Erythroblast (primary cell): ENCODE measurements at regions not wholly inside any gene's neighbourhood (a gene's known extent, or its start where the extent isn't known, plus 50 kb on each side); places are given as distances from the start of the nearest gene placed in this dataset.

ENCODE experiments used
- DNase-seq, 2 experiments: peaks; one replicate each; lab custom pipeline; 2025; lab: John Stamatoyannopoulos, UW
- GATA1 ChIP-seq: IDR thresholded peaks from 2 replicates; pipeline ENCODE4 v1.6.1; 2011; ENCODE audit warnings: low read depth, mild to moderate bottlenecking, control low read depth, low read length, moderate library complexity
- POLR2A ChIP-seq: IDR thresholded peaks from 2 replicates; pipeline ENCODE4 v1.6.1; 2011; ENCODE audit warnings: mild to moderate bottlenecking, low read length

DNA sequence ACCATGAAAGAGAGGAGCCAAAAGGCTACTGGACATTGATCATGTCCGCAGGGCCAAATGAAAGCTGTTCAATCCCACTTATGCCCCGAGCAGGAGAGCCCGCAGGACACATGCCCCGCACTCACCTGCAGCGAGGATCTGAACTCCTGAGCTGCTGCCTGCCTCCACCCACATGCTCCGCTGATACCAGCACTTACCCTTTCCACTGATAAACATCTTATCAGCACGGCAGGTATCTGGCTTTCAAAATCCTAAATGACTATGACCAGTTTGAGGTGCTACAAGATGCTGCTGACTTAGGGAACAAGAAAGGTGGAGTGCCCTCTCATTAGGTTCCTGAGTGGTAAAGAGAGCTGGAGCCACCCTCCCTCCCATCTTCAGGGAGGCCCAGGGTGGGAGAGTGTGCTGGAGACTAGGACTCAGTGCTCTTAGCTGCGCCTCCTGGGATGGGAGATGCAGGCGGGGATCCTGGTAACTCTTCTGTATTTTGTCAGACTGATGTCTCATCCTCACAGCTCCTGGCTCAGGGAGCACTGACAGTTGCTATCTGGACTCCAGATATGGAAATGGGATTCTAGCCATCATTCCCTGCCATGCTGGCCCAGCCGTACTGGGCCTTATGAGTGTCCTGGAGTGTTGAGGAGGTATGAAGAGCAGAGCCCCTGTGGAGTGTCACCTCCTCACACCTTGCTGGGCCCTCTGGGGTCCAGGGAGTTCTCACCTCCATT, 86.4 kb upstream of the F3 start:
- DNase-seq: no peak
- TF ChIP-seq GATA1 (no peak), POLR2A (no peak)

DNA sequence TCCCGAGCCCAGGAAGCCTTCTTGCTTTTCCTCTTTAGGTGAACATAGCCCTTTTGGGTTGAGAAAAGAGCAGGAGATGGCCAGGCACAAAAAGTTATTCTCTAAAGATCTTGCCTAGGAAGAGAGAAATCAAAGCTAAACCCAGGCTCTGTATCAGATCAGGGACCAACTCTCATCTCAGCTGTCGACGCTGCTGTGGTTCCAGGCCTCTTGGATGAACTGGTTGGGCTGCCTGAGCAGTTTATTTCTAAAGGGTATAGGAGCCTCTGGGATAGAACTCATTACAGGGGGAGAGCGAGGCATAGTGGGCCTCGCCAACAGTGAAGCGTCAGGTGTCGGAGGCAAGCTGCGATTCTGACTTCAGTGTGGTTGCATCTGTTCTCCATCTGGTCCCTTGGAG, 82.6 kb upstream of the F3 start:
- TF ChIP-seq POLR2A: no peak
- no peak for TF ChIP-seq GATA1
- DNase-seq: no peak

DNA sequence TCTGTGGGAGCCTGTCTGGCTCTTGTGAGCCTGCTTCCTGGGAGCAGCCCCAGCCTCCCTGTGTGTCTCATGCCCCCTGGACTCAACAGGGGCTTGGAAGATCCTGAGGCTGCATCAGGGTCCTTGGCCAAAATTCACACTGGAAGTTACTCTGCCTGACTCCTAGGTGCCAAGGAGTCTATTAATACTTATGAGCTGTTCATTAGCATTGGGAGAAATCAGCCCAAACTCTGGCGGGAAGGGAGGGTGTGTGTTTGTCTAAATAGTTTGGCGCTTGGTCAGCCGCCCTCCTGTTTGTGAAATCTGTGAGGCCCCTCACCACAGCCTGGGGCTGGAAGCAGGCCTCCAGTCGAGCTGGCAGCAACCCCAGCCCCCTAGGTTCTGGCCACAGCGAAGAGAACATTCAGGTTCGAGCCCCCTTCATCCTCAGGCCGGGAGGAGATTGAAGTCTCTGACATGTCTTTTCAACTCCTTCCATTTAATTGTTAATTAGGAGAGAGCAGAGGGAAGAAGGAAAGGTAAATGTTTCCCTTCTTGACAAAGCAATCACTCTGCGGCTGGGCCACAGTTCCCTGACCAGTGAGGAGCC, 82.1 kb upstream of the F3 start:
- no peak for DNase-seq

DNA sequence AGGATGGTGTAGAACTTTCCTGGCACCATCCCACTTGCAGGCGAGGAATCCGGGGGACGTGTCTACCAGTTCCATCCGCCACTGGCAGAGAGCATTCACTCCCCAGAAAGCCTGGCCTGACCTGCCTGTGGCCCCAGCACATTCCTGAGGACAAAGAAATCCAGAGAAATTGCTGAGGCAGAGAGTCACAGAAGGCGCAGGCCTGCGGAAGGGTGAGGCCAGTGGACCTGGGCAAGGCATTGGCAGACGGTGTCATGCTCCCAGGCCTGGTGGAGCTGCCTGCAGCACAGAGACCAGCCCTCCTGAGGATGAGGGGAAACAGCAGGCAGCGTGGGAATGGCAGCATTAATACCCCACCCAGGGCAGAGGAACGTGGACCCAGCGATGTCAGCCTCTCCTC, 81.2 kb upstream of the F3 start:
- no peak for DNase-seq
- TF ChIP-seq POLR2A (no peak), GATA1 (no peak)

More for the DNA sequence above, 82.1 kb upstream of the F3 start:
- TF ChIP-seq GATA1 (no peak), POLR2A (no peak)

DNA sequence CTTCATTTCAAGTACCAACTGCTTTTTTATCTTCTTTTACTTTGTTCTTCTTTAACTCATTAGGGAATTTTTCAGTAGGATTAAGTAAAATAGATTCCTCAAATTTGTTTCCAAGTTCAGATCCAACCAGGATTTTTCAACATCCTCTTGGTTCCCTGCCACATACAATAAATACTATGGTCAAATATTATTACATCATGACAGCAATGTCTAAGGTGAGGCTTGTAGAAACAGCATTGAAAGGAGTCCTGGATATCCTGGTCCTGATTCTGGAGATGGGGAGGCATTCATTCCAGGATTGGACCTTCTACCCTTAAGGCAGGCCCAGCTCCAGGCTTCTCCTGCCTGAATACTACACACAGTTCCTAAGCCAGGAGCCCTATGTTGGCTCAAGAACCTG, 80.2 kb upstream of the F3 start:
- no peak for DNase-seq
- TF ChIP-seq GATA1 (no peak), POLR2A (no peak)

DNA sequence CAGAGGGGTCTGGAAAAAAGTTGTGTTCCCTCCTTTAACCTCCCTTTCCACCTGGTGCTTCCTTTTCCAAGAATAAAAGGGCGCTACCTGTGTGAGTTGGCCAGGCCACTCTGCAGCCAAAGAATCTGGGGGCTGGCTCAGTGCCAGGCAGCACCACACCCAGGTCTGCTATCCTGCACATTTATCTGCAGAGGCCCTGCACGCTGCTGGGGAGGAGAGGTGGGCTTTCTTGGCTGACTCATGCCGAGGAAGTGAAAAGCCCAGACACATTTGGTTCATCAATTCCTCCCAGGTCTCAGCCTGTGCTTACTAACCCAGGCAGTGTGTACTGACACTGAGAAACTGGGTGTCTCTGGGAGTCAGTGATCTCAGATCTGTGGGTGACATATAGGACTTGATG, 79.8 kb upstream of the F3 start:
- no peak for TF ChIP-seq GATA1
- peak; percentile 56 to 68 for DNase-seq

DNA sequence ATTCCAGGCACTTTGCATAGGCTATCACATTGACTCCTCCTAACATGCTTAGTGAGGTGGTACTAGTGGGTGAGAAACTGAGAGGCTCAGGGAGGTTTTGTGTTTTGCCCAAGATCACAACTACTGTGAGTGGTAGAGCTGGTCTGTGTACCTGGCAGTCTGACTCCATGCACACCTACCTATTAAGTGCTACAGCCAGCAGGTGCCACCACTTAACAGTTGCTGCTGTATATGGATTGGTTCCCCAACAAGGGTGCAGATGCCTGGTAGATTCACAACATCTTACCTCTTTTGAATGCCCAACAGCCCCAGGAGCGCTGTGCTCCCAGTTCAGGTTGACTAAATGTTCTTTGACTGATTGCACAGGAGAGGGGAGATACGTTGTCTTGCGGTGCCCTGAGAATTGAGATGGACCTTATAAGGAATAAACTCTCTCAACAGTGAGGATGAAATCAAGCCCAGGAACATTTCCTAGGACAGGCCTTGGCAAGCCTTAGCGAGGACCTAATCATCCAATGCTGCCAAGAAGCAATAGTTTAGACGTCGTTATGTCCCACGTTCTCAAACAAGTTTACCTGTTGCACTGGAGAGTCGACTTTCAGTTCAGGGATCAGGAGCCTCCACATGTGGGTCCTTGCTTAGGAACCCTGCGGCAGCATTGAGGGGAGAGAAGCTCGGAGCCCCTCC, 78.9 kb upstream of the F3 start:
- TF ChIP-seq POLR2A: no peak
- no peak for DNase-seq

DNA sequence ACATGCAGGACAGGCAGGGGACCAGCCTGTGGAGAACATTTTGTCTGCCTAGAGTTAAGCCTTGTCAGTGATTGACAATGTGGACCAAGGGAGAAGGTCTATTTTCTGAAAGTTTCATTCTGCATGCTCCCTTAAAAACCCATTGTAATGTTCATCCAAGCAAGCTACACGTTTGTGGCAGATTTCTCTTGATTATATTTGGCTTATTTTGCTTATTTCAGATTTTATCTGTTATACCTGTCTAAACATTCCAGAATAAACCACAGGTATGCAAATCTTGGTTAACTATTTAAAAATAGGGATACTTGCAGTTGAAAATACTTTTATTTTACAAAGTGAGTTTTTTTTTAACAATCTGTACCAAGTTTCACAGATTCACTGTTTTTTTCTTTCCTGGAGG, 78.2 kb upstream of the F3 start:
- TF ChIP-seq POLR2A (no peak), GATA1 (no peak)
- DNase-seq: no peak

DNA sequence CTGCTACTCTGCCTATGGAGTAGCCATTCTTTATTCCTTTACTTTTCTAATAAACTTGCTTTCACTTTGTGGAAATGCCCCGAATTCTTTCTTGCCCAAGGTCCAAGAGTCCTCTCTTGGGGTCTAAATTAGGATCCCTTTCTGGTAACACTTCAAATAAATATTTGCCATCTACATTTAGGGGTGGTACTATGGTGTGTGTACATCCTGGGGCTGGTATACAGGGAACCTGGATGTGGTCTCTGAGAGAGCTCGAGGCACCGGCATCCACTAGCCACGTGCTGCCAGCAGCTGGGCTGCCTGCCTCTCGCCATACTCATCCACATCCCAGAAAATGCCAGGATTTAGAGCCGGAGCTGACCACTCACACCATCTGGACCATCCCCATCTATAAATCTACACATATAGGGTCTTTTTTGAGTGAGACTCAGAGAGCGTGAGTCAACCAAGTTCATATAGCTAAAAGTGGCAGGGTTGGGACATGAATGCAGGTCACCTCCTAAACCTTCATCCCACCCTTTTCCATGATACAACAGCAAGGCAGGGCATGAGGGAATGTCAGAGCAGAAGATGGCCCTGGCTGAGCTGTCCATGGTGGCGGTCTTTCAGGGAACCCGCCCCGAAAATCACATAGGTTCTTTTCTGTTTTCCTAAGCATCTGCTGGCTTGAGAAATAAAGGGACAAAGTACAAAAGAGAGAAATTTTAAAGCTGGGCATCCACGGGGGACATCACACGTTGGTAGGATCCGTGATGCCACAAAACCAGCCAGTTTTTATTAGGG, 76.6 kb upstream of the F3 start:
- no peak for TF ChIP-seq GATA1
- no peak for TF ChIP-seq POLR2A
- no peak for DNase-seq

DNA sequence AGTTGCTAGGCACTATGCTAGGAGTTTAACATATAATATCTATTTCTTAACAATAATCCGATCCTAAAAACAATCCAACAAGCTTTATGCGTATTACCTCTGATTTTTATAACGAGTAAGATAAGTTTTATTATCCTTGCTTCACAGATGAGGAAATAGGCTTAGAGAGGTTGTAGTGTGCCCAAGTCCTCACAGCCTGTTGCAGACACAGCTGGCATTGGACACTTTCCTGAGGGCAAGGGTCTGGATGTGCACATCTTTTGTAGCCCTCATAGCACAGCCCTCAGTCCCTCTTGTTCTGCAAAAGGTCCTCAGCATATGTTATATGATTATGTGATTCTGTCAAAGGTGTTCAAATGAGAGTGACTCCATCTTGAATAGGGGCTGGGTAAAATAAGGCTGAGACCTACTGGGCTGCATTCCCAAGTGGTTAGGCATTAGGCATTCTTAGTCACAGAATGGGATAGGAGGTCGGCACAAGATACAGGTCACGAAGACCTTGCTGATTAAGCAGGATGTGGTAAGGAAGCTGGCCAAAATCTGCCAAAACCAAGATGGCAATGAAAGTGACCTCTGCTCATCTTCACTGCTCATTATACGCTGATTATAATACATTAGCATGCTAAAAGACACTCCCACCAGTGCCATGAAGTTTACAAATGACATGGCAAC, 75.7 kb upstream of the F3 start:
- no peak for DNase-seq
- no peak for TF ChIP-seq POLR2A

DNA sequence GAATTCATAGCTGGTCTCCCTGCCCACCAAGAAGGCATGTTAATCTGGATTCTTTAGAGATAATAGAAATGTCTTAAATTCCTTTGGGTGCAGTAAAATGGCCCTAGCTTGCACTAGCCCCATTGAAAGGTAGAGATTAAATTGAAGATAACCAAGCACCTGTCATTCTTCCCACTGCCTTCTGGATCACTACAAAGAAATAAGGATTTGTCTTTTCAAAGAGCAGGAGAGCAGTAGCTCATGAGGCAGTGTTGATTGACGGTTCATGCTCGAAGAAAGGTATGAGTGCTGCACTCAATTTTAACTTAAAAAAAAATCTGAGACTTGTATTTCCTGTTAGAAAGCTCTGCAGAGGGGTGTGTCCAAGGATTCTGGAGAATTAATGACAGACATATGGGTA, 74.9 kb upstream of the F3 start:
- DNase-seq: no peak
- no peak for TF ChIP-seq POLR2A
- no peak for TF ChIP-seq GATA1

DNA sequence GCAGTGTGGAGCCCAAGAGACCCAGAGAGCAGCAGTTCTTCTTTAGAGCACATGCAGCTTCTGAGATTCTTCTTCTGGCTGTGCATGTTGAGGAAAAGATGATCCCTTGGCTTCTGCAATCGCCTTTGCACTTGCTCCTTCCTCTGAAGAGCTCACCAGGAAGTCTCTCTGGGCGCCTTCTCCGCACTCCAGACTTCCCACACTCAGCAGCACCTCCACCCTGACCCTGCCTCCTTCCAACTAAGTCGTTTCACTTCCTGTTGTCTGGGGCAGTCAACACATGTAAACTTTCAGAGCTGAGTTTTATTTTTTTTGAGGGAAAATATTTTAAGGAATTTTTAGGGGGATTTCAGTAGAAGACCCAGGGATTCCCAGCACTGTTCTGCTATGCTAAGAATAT, 73.4 kb upstream of the F3 start:
- no peak for TF ChIP-seq POLR2A
- no peak for TF ChIP-seq GATA1

DNA sequence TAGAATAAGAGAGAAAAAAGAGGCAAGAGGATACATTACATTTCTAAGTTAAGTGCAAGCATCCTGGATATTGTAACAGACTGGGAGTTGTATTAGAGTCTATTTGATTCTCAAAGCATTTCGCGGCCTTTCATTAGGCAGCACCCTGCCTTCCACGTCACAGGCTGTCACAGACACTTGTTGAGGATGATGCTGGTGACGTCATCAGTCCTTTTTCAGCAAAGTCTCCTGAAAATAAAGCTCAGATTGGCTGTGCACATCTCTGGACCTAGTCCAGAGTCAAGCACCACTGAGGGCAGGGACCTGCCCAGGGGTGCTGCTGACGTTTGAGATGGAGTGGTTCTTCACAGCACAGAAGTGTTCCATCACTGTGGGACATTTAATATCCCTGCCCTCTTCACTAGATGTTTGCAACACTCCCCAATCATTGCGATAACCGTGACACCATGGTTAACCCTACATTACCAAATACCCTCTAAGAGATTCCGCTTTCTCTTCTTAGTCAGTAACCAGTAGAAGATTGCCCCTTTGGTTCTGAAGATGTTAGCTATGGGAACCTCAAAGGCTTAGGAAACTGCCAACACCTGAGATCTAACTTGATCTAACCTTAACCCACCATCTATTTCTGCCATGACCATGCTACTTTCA, 72.7 kb upstream of the F3 start:
- TF ChIP-seq GATA1 (no peak), POLR2A (no peak)
- no peak for DNase-seq

More for the DNA sequence above, 73.4 kb upstream of the F3 start:
- no peak for DNase-seq

DNA sequence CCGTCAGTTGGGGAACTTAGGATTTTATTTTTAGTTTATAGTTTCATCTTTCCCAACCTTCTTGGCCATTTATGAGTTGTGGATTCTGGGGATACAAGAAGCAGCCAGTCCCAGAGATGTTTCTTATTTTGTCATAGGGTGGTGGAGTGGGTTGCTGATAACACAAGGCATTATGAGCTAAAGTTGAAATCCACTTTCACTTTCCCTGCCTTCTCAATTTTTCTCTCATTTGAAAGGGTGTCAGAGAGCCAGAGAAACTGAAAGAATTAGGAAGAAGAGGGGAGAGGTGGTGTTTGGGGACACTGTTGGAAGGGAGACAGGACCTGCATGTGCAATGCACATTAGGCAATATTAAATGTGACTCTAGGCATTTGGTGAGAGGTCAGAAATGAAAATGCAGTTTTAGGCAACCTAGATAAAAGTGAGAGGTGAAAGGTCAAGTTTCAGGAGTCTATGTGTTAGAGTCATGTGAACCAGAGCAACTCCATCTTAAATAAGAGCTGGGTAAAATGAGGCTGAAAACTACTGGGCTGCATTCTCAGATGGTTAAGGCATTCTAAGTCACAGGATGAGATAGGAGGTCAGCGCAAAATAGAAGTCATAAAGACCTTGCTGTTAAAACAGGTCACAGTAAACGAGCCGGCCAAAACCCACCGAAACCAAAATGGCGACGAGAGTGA, 71.1 kb upstream of the F3 start:
- no peak for TF ChIP-seq POLR2A
- TF ChIP-seq GATA1: no peak
- DNase-seq: peak in 1 of 2 experiments; percentile 11
